Mucosa of gallbladder (tissue), 1 donor: ENCODE measurements at regions not wholly inside any gene's neighbourhood (a gene's known extent, or its start where the extent isn't known, plus 50 kb on each side); places are given as distances from the start of the nearest gene placed in this dataset.

Source experiments
- DNase-seq: peaks from one replicate; pipeline ENCODE4 v3.0.0-alpha.2; 2020; ENCODE audit warnings: low spot score
- donor health status: DM: no; HTN: no; CAD: no.

DNA sequence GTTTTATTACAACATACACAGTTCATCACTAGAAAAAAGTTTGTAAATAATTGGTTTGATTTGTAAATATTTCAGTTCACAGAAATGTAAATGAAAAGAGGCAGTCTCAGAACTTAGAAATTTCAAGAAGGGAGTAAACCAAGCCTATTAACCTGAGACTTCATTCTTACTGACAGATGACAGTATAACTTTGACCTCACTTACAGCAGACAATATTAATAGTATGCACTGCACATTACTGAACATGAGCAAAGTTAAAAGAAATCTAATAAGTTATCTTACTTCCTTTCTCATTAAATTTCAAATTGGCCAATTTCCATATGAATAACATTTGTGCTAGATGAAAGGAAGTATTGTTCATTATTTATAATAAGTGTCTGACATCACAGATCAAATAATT, 235.8 kb downstream of the SLC6A15 start:
- no peak for DNase-seq

DNA sequence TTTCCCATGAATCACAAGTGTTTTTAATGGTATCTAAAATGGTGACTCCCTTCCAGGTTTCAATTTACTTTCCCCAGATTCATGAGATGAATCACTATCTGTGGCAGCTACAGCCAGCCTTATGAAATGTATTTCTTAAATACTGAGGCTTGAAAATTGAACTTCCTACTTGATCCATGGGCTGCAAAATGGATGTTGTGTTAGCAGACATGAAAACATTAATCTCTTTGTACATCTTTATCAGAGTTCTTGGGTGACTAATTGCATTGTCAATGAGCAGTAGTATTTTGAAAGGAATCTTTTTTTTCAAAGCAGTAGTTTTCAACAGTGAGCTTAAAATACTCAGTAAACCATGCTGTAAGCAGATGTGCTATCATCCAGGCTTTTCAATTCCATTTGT, 250.8 kb downstream of the SLC6A15 start:
- no peak for DNase-seq

DNA sequence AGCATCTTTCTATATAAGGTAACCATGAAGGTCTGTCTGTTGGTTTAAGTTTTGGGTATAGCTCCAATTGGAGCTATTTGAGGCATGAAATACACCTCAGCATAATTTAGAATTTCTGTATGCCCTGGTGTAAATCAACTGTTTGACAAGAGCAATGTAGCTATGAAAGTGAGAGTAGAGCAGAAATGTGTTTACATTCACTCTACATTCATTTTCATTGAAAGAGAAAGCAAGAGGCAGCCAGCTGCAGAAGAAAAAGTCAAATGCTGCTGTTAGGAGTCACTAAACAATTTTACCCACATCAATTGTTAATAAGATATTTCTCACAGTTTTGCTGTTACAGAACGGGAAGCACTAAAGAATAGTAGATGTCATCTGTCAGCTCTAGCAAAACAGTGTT, 252.5 kb downstream of the SLC6A15 start:
- DNase-seq = no peak

DNA sequence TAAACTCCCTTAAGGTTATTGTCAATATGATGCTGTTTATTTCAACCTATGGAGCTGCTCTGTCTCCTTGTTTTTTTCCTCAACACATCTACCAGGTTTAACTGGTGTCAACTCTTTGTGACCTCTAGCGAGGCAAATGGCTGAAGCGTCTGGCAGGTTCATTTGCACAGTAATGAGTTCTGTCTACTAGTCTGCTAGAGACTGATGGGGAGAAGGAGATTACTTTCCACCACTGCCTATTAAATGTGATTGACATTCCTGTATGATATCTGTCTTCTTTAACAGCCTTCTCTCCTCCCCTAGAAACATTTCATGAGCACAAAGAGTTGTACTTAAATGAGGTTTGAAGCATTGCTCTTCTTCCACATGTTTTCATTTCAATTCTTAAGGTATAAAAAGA, 253.7 kb downstream of the SLC6A15 start:
- DNase-seq = no peak

DNA sequence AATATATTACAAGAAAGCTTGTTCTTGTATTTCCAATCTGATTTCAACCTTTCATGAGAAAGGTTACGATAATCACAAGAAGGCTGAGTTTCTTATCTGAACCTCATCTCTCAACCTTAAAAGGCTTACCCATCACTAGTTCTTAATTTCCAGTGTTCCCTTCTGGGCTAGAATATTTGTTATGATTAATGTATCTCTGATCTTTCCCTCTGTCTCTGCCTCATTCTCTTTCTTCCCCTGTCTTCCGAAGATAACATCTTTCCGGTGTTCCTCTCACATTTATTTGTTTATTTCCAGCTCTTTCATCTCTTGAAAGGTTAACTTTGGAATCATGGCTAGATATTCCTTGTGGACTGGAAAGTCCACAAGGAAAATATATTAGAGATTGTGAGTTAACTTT, 255.9 kb downstream of the SLC6A15 start:
- DNase-seq = no peak

DNA sequence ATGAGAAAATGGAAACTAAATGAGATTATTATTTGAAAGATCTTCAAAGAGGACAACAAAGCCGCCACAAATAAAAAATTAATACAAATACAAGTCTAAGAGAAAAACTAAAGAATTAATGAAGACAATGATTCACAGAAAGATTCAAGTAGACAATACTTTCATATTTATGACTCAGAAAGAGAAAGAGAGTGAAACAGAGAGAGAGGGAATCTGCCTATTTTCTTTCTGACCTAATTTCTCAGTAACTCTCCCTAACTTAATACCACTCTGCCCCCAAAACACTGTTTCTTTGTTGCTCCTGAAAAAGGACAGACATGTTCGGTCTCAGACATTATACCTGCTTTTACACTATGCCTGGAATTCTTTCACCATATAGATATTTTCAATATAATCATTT, 259.1 kb downstream of the SLC6A15 start:
- DNase-seq = no peak

DNA sequence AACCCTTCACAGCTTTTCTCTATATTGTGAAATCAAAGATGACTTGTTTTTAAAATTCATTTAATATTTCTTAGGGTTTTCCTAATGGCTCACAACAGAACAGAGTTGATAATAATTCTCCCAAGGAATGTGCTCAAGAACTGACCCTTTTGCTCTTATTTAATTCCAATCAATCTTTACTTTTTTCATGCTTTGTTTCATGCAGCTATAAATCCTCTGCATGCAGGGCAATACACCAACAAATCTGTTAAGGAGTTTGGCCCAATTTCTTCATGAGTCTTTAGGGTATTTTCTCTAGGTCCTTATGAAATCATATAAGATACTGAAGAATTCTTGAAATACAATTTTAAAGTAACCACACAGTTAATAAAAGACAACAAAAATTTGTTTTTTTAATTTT, 264.2 kb downstream of the SLC6A15 start:
- DNase-seq = no peak

DNA sequence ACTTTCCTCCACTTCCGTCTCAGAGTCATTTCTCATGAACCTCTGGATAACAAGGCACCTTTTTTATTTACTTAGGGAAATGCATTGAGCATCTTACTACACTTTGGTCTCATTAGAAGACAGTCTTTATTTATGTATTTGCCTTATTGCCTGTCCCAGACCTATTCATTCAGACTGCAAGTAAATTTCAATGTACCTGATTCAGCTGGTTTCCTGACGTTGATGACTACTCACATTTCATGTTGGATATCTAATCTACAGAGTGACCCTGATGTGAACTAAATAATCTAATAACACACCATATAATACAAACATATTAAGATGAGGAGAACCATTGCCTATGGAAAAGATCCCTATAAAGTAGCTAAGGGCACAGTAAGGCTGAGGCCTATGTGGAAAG, 267.7 kb downstream of the SLC6A15 start:
- no peak for DNase-seq

DNA sequence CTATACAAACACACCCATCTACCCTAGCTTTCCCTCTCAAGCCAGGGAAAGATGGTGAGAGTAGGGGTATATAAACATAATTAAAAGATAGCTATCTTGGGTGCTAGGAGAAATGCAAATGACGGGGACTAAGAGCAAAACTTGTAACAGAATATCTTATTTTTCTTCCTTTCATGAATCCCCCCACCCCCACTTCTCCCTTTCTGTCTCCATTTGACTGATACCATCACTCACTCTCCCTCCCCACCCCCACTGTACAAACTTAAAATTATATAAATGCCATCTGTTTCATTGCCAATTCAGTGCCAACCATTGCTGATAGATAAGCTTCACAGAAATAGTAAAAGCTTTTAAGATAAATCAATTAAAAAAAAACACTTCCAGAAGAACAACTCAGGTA, 268.6 kb downstream of the SLC6A15 start:
- DNase-seq = no peak

DNA sequence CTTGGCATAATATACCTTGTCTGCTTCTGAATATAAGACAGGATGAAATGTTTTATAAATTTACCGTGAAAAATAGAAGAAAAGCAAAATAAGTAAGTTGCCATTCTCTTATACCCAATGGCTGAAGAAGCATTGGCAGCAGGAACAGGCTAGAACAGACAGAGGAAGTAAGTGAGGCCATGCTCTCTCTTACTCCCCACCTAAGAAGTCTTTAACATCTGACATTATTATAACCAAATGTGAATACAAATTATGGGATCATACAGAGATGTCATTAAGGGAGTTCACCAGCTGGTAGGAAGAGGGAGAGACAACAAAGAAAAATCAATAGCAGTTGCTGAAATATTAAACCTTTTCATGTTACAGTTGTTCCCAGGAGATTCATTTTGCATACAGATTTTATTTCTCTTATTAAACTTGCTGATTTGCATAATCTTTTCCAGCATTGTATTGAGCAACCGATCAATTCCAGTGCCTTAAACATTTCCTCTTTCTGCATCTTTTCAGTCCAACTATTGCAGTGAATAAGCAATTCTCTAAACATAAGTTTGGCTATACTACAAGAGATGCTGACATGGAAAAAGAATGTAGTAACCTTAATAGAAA, 270.6 kb downstream of the SLC6A15 start:
- DNase-seq = no peak

DNA sequence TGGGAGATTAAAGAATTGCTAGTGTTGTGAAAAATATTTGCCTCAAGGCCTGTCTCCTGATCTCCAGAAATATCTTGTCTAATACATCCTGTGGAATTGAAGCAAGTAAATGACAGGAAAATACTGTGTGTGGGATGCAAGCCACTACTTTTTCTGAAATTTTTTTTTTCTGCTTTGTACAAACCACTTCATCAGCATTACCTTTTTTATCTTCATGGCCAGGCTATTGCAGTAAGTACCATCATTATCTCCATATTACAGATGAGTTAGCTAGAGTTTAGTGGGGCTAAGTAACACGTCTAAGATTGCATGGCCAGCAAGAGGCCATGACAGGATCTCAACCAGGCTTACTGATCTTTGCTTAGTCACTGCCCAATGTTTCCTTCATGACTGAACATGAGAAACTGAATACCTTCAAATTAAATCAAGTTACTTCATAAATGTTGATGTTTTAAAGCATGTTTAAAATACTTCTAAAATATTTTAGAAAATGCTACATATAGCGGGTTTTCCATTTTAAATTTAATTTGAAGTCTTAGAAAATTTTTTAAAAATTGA, 273.7 kb downstream of the SLC6A15 start:
- no peak for DNase-seq

DNA sequence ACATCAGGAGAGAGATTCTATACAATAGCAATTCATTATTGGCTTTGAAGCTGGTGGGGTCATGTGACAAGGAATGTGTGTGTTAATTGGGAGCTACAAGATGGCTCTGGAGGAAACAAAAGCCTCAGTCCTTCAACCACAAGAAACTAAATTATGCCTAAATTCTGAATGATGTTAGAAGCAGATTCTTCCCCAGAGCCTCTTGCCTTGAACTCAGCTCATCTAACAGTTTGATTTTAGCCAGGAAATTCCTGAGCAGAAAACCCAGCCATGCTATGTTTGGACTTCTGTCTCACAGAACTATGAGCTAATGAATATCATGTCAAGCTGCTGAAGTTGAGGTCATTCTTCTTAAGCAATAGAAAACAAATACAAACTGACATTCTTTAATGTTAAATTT, 274.7 kb downstream of the SLC6A15 start:
- DNase-seq = no peak

DNA sequence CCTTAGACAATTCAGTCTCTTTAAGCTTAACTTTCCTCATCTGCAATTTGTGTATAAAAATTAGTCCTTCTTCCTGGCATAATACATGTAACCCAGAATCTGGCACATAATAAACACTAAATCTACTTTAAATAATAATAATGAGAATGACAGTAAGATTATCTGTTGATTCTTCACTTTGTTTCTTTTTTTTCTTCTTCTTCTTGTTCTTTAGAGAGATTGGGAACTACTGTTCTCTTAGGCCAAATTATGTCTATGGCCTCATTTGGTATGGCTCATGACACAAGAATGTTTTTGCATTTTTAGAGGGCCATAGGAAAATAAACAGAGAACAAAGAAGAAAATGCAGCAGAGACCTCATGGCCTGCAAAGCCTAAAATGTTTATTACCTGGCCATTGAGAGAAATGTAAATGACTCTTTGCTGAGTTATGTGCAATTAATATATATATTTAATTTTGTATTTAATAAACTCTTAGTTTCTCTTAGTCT, 275.8 kb downstream of the SLC6A15 start:
- no peak for DNase-seq

DNA sequence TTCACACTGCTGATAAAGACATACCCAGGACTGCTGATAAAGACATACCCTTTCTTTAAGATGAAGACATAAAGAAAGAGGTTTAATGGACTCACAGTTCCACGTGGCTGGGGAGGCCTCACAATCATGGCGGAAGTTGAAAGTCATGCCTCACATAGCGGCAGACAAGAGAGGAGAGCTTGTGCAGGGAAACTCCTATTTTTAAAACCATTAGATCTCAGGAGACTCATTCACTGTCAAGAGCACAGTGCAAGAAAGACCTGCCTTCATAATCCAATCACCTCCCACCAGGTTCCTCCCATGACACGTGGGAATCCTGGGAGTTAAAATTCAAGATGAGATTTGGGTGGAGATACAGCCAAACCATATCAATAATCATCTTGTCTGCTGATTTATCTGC, 278.1 kb downstream of the SLC6A15 start:
- DNase-seq = no peak

DNA sequence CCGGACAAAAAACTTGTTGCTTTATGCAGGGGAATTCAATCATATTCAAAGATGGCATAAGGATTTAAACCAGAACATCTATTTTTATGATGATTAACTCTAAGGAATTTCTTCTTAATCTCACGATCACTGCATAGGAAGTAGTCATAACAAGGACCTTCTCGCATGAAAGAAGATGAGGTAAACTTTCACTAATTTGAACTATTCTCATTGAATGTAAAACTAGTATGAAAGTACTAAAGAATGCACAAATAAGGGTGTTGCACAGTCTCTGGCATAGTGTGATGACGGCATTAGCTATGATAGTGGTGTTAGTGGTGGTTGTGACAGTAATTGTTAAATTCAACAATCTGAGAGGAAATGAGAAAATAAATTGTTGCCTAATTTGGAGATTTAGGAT, 280.0 kb downstream of the SLC6A15 start:
- no peak for DNase-seq

DNA sequence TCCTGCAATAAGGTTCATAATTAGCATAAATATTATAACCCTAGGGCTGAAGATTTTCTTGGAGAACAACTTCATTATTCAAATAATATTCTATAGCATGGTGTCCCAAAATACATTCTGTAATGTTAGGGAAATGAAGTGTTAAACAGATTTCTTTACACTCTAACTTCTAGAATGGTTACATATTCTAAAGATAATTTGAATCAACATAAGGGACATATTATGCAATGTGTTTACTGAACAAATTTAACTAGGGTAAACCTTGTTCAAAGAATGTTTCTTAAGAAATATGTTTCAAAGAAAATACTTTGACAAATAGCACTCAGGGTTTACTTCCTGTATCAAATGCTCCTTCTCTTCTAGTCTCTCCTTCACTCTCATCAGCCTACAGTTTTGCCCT, 281.6 kb downstream of the SLC6A15 start:
- DNase-seq = no peak

DNA sequence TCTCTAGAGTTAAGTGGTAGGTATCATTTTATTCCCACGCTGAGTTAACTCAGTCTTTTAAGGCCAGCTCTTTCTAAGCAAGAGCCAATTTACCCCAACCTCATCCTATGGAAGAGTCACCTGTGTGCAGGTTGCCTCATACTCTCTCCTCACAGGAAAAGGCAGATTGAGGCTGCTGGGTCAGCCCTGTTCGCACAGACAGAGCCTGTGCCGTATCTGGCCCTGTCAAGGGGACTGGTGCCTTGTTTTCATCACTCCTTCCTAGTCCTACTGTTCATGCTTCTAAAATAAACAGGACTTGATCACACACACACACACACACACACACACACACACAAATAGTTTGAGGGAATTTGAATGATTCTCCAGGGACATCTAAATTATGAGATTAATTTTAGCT, 285.0 kb downstream of the SLC6A15 start:
- DNase-seq = no peak

DNA sequence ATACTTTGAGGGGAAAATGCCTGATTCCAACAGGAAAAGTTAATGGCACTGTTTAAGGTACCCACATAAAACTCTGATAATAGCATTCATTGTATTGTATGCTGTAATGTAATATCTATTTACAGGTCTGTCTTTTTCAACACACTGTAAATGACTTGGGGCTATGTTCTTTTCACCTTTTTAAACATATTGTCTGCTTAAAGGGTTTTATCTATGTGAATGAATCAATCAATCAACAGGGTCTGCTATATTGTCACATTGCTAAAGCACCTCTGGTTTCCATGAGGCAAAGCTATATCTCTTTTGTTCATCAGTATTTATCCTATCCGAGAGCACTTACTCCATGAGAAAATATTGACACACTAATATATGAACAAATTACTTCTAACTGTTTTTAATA, 288.0 kb downstream of the SLC6A15 start:
- DNase-seq = no peak

DNA sequence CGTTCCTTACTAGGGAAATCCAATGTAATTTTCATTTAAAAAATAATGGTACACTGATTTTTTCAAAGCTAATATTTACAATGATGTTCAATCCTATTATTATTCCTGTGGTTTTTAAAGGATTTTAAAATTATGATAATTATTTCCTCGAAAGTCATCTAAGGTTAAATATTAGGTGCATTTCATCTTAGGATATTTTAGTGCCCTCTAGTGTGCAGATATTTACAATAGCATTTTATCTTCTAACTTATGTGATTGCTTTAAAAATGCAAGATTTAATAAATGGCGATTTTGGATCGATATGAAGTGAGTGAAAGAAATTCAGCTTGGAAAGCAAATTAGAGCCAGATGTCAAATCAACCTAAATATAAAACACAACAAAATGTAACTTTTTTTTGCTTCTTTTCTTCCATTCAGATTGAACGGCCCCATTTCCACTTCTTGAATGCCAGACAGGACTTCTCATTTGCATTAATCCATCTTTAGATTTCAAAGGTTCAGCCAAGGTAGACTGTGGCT, 293.5 kb downstream of the SLC6A15 start:
- DNase-seq = no peak

DNA sequence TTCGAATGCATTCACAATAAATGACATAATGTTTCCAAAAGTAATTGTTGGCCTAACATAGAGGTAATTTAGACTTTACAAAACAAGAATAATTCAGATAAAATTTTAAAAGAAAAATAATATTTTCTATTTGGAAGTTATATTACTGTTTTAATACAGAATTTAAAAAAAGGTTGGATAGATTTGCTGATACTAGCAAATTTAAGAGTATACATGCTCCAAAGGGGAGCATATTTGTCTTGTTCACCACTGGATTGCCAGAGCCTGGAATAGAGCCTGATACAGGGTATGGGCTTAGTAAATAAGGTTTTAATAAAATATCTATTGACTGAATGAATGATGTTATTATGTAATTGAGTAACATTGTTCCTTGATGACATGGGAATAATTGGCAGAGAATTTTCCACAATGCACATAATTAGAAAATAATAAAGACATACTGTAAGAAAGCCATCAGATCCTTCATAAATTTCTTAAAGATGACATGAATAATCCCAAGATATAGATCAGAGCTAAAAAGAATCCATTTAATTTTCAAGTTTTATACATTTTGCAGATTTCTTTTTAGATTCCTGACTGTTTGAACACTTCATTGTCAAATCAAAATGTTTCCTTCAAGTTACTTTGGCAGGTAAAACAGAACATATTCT, 305.3 kb downstream of the SLC6A15 start:
- DNase-seq = no peak

DNA sequence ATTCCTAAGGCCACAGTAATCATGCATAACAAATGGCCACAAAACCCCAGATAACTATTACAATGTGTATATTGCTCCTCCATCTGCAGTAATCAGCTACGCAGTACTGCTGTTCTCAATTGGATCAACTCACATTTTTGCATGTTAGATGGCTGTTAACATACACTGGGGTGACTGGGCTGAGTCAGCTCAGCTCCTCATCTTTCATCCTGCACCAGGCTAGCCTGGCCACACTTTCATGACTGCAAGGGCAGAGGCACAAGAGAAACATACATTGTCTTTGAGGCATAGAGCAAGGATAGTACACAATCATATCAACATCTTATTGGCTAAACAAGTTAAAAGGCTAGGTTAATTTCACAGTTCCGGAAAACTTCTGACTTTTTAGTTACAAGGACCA, 306.6 kb downstream of the SLC6A15 start:
- no peak for DNase-seq

DNA sequence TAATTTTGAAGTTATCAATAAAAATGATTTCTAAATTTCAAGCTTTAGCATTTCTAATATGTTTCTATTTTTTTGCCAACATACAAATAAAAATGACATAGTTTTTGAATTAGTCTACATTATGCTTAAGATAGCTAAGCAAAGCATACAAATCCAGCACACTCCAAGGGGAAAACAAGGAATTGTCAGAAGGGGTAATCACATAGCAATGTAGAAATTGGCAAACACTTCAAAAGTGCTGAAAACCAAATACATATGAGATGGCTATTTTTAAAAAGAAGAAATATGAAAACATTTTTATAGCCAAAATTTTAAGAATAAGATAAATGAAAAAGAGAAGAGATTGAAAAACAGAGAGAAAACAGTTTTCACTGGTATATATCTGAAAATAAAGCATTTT, 308.0 kb downstream of the SLC6A15 start:
- no peak for DNase-seq

DNA sequence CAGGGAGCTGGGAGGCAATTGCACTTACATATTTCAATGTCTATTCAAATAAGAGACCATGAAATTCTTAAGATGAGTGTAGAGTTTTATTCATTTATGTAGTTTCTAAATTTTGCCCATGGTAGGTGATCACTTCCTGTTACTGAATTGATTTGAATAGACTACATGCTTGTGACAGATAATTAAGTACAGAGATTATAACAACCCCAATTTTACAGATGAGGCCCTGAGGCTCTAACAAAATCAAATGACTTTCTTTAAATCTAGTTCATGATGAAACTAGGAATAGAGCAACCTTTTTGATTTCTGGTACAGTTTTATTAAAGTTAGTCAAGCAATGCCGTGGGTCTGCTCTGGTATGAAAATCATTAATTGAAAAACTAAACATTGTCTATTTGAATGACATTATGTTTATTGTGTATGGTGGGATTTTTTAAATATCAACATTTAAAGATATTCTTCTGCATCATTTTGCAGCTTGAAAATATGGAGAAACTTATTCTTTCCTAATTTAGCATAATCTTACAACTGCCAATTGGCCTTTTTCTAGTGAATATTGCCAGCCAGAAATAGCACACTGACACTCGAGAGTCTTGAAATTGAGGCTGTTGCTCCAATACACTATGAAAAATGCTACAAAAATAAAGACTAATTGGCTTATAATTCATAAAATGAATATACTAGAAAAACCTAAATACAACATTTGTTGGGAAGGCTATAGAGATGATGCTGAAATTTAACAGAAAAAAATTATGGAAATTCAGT, 308.9 kb downstream of the SLC6A15 start:
- no peak for DNase-seq
